A549 (cell line): ENCODE measurements at regions not wholly inside any gene's neighbourhood (a gene's known extent, or its start where the extent isn't known, plus 50 kb on each side); places are given as distances from the start of the nearest gene placed in this dataset.

Experiments
- ATAC-seq, 2 experiments: fragments of 200-7000 bp in 1 of 2; fragments of >200 bp in 1 of 2; cut with Nextera tagmentation in 1 of 2; cut with Tn5 transposase in 1 of 2; 3 replicates each; pipeline versions ENCODE4 v1.8.0 to v1.9.1; 2018 to 2020; ENCODE audit warnings: mild to moderate bottlenecking in 1 of 2, moderate library complexity in 1 of 2
- CTCF ChIA-PET: fragments of 300-600 bp; sonication (Branson Sonifier 250); formaldehyde crosslinking; extraction: SDS; loops from one replicate; lab custom pipeline; 2021; ENCODE audit warnings: antibody characterized with exemption, inconsistent platforms; lab: Yijun Ruan, JAX
- POLR2A ChIA-PET: fragments of 350-600 bp; formaldehyde crosslinking; extraction: SDS; loops from one replicate; lab custom pipeline; 2021; ENCODE audit warnings: antibody characterized with exemption, inconsistent platforms; lab: Yijun Ruan, JAX
- DNase-seq, 2 experiments: peaks; one replicate each; pipeline versions ENCODE4 v3.0.0 to v3.0.0-alpha.2; 2011 to 2016; ENCODE audit warnings: low read depth in 1 of 2, low spot score in 1 of 2
- FAIRE-seq: peaks from 2 replicates; lab custom pipeline; 2011; peaks lifted over from hg19 to GRCh38; lab: Jason Lieb, UNC
- H3K27ac ChIP-seq, 2 experiments: fragments of >200 bp; sonication (Bioruptor Twin); formaldehyde crosslinking; 3 replicates each; pipeline ENCODE4 v1.5.1; 2016 to 2017
- H3K4me1 ChIP-seq: fragments of >200 bp; sonication (Bioruptor Twin); formaldehyde crosslinking; 3 replicates; pipeline ENCODE4 v1.6.1; 2016
- H3K4me2 ChIP-seq: fragments of >200 bp; sonication (Bioruptor Twin); formaldehyde crosslinking; 3 replicates; pipeline ENCODE4 v1.6.1; 2016
- H3K4me3 ChIP-seq: fragments of >200 bp; sonication (Bioruptor Twin); formaldehyde crosslinking; 3 replicates; pipeline ENCODE4 v1.5.1; 2016
- H3K9me3 ChIP-seq: fragments of >200 bp; sonication (Bioruptor Twin); formaldehyde crosslinking; 3 replicates; pipeline ENCODE4 v1.6.1; 2016
- CEBPB ChIP-seq, 2 experiments: fragments of >200 bp in 1 of 2; sonication (Bioruptor Twin) in 1 of 2; formaldehyde crosslinking in 1 of 2; IDR thresholded peaks; 2 replicates each; pipeline ENCODE4 v1.6.1; 2012 to 2016
- CHD2 ChIP-seq: fragments of 150-350 bp; IDR thresholded peaks from 2 replicates; pipeline ENCODE4 v1.6.1; 2014; ENCODE audit warnings: low read length; ENCODE audit not compliant: partially characterized antibody
- EHMT2 ChIP-seq: fragments of 200-600 bp; sonication (generic); IDR thresholded peaks from 2 replicates; pipeline ENCODE4 v1.6.1; 2016; ENCODE audit warnings: antibody characterized with exemption, low read depth, mild to moderate bottlenecking, moderate library complexity
- EP300 ChIP-seq, 2 experiments: fragments of >200 bp; sonication (Bioruptor Twin); formaldehyde crosslinking; IDR thresholded peaks; 2 replicates in 1 of 2; 3 replicates in 1 of 2; pipeline ENCODE4 v1.6.1; 2016 to 2017
- FOXS1 ChIP-seq: fragments of 250-450 bp; sonication (Bioruptor Pico); IDR thresholded peaks from 2 replicates; pipeline ENCODE4 v1.5.0; 2020; ENCODE audit warnings: mild to moderate bottlenecking, moderate library complexity
- HEYL ChIP-seq: fragments of 250-450 bp; sonication (Bioruptor Pico); IDR thresholded peaks from 2 replicates; pipeline ENCODE4 v1.8.0; 2021; ENCODE audit warnings: mild to moderate bottlenecking, moderate library complexity
- JUNB ChIP-seq: fragments of >200 bp; sonication (Bioruptor Twin); formaldehyde crosslinking; IDR thresholded peaks from 2 replicates; pipeline ENCODE4 v1.6.1; 2016
- KDM1A ChIP-seq: fragments of 200-600 bp; sonication (generic); IDR thresholded peaks from 2 replicates; pipeline ENCODE4 v1.6.1; 2016; ENCODE audit warnings: low read depth, mild to moderate bottlenecking
- MAX ChIP-seq: IDR thresholded peaks from 2 replicates; pipeline ENCODE4 v1.6.1; 2012
- MAZ ChIP-seq: fragments of 150-350 bp; IDR thresholded peaks from 2 replicates; pipeline ENCODE4 v1.6.1; 2014; ENCODE audit warnings: antibody characterized with exemption, low read depth, low read length, borderline replicate concordance
- MYC ChIP-seq: IDR thresholded peaks from 2 replicates; pipeline ENCODE4 v1.6.1; 2012; ENCODE audit warnings: mild to moderate bottlenecking, inconsistent platforms, low read length, improper control_type of control experiment, borderline replicate concordance
- PHF8 ChIP-seq: fragments of 200-600 bp; sonication (generic); IDR thresholded peaks from 2 replicates; pipeline ENCODE4 v1.6.1; 2016; ENCODE audit warnings: low read depth, mild to moderate bottlenecking, antibody characterized with exemption, moderate library complexity, borderline replicate concordance
- RAD21 ChIP-seq, 2 experiments: fragments of >200 bp in 1 of 2; sonication (Bioruptor Twin) in 1 of 2; formaldehyde crosslinking in 1 of 2; IDR thresholded peaks in 1 of 2; conservative IDR thresholded peaks in 1 of 2; 2 replicates in 1 of 2; 3 replicates in 1 of 2; pipeline ENCODE4 v1.6.1; 2012 to 2018; ENCODE audit warnings: inconsistent platforms in 1 of 2
- RARB ChIP-seq: fragments of 250-450 bp; sonication (Bioruptor Pico); IDR thresholded peaks from 2 replicates; pipeline ENCODE4 v1.8.0; 2021; ENCODE audit warnings: mild to moderate bottlenecking, moderate library complexity
- RCOR1 ChIP-seq: fragments of 150-350 bp; IDR thresholded peaks from 2 replicates; pipeline ENCODE4 v1.6.1; 2014; ENCODE audit warnings: antibody characterized with exemption, low read length, low read depth
- REST ChIP-seq: fragments of 200-600 bp; sonication (generic); IDR thresholded peaks from 2 replicates; pipeline ENCODE4 v1.6.1; 2016; ENCODE audit warnings: antibody characterized with exemption, mild to moderate bottlenecking, moderate library complexity
- RFX5 ChIP-seq: fragments of 450-650 bp; IDR thresholded peaks from 2 replicates; pipeline ENCODE4 v1.7.1; 2014; ENCODE audit warnings: antibody characterized with exemption, mild to moderate bottlenecking, moderate library complexity
- RNF2 ChIP-seq: fragments of 200-600 bp; sonication (generic); IDR thresholded peaks from 2 replicates; pipeline ENCODE4 v1.6.1; 2016; ENCODE audit warnings: low read depth, mild to moderate bottlenecking, antibody characterized with exemption, moderate library complexity, borderline replicate concordance
- SMC3 ChIP-seq: fragments of >200 bp; sonication (Bioruptor Twin); formaldehyde crosslinking; IDR thresholded peaks from 3 replicates; pipeline ENCODE4 v1.6.1; 2018; ENCODE audit warnings: inconsistent platforms
- TFCP2L1 ChIP-seq: fragments of 250-450 bp; sonication (Bioruptor Pico); IDR thresholded peaks from 2 replicates; pipeline ENCODE4 v1.5.0; 2021; ENCODE audit warnings: mild to moderate bottlenecking
- USF2 ChIP-seq: fragments of 450-650 bp; IDR thresholded peaks from 2 replicates; pipeline ENCODE4 v1.6.1; 2014; ENCODE audit warnings: antibody characterized with exemption
- ZC3H11A ChIP-seq: fragments of 450-650 bp; IDR thresholded peaks from 2 replicates; pipeline ENCODE4 v1.6.1; 2014; ENCODE audit warnings: antibody characterized with exemption, mild to moderate bottlenecking
- ZFP36 ChIP-seq: fragments of 450-650 bp; IDR thresholded peaks from 2 replicates; pipeline ENCODE4 v1.6.1; 2014; ENCODE audit warnings: borderline replicate concordance; ENCODE audit not compliant: partially characterized antibody
- ZNF302 ChIP-seq: fragments of 250-450 bp; sonication (Bioruptor Pico); IDR thresholded peaks from 2 replicates; pipeline ENCODE4 v1.9.0; 2021; ENCODE audit warnings: inconsistent platforms, mild to moderate bottlenecking, moderate library complexity
- WGBS: methylation state at CpG from one replicate; pipeline ENCODE4 v1.1.6; 2017; ENCODE audit errors: missing lambda C conversion rate; 5-methylcytosine and 5-hydroxymethylcytosine counted together

- 83% methylated on average over 4 of the region's 4 CpGs for WGBS
- H3K27ac ChIP-seq, result no peak overlapping the region
- H3K9me3 ChIP-seq, result no peaks in the 10 kb centered on the region
- H3K4me1 ChIP-seq, result peaks cover 3% of the 10 kb centered on the region; the same call in 2 of the 3 replicates
- DNase-seq (no peak), ATAC-seq (no peak), FAIRE-seq (no peak)
- ChIA-PET CTCF (interaction anchor here (1.1 kb wide), 1 partner anchor 9 kb away, joined by 3 read pairs; no protein-coding TSS in a partner anchor), POLR2A (no interaction called here)
- no peak overlapping the region for H3K4me3 ChIP-seq
- no peak for TF ChIP-seq TFCP2L1
- H3K4me2 ChIP-seq, result no peak overlapping the region
Observed at GRCh38 chr18:39780774-39781173, 2174.3 kb upstream of the PIK3C3 start.

- Histone ChIP-seq H3K4me1 (peaks cover 11% of the 10 kb centered on the region), H3K27ac (no peak overlapping the region), H3K4me2 (no peak overlapping the region), H3K9me3 (no peaks in the 10 kb centered on the region), H3K4me3 (no peak overlapping the region)
- TF ChIP-seq FOXS1, result no peak
- no peak for TF ChIP-seq MYC
- no peak for TF ChIP-seq KDM1A
- TF ChIP-seq CEBPB (IDR thresholded peaks at IDR 0.05), result no peak
- TF ChIP-seq RCOR1, result no peak
- TF ChIP-seq REST, result no peak
- no peak for TF ChIP-seq PHF8
- TF ChIP-seq MAZ, result no peak
- TF ChIP-seq RFX5, result no peak
- no peak for TF ChIP-seq EP300 (IDR thresholded peaks at IDR 0.05)
- TF ChIP-seq JUNB, result no peak
- TF ChIP-seq SMC3, result no peak
- no peak for TF ChIP-seq RAD21 (conservative IDR thresholded peaks at IDR 0.05 in 1 of 2, IDR thresholded peaks at IDR 0.05 in 1 of 2)
- no peak for TF ChIP-seq ZC3H11A
- no peak for TF ChIP-seq USF2
- TF ChIP-seq MAX, result no peak
- TF ChIP-seq EHMT2, result no peak
- no peak for TF ChIP-seq ZNF302 (CRISPR knock-in tag)
- CTCF ChIA-PET, result interaction anchor here (1.1 kb wide), 1 partner anchor 8 kb away, joined by 3 read pairs; no protein-coding TSS in a partner anchor
- FAIRE-seq, result no peak
- no peak for DNase-seq
- ATAC-seq, result no peak
- WGBS, result 82% methylated on average over 2 of the region's 2 CpGs
- POLR2A ChIA-PET, result no interaction called here
Observed at GRCh38 chr18:39779926-39780325, 2175.1 kb upstream of the PIK3C3 start.

GRCh38 chr18:39776766-39777165 is 2178.3 kb upstream of the PIK3C3 start:
- ChIA-PET POLR2A (no interaction called here), CTCF (no interaction called here)
- Histone ChIP-seq H3K27ac (no peak overlapping the region), H3K4me2 (no peak overlapping the region), H3K4me3 (no peak overlapping the region), H3K9me3 (no peaks in the 10 kb centered on the region), H3K4me1 (peaks cover 13% of the 10 kb centered on the region)
- DNase-seq, result no peak
- no peak for ATAC-seq
- no peak for FAIRE-seq
- TF ChIP-seq HEYL (CRISPR knock-in tag), result no peak
- TF ChIP-seq FOXS1, result no peak
- TF ChIP-seq RARB (CRISPR knock-in tag), result no peak
- TF ChIP-seq REST, result no peak
- TF ChIP-seq PHF8, result no peak
- no peak for TF ChIP-seq KDM1A
- TF ChIP-seq RAD21 (conservative IDR thresholded peaks at IDR 0.05 in 1 of 2, IDR thresholded peaks at IDR 0.05 in 1 of 2), result no peak
- no peak for TF ChIP-seq RNF2
- no peak for TF ChIP-seq CHD2
- no peak for TF ChIP-seq ZFP36
- TF ChIP-seq USF2, result no peak
